PC-3 (cell line): ENCODE measurements at regions not wholly inside any gene's neighbourhood (a gene's known extent, or its start where the extent isn't known, plus 50 kb on each side); places are given as distances from the start of the nearest gene placed in this dataset.

Experiments
- ATAC-seq: fragments of 200-7000 bp; cut with Tn5 transposase; 2 replicates; pipeline ENCODE4 v1.9.1; 2020; ENCODE audit warnings: mild to moderate bottlenecking, moderate library complexity
- BruUV-seq: library from RNA; stranded (reverse); fragments of 400-500 nt; replicated peaks from 2 replicates; lab custom pipeline; 2021; lab: Mats Ljungman, UMichigan
- CTCF ChIA-PET: fragments of 300-600 bp; sonication (Branson Sonifier 250); formaldehyde crosslinking; loops from one replicate; lab custom pipeline; 2022; ENCODE audit warnings: antibody characterized with exemption; lab: Charles Lee
- POLR2A ChIA-PET: fragments of 300-600 bp; sonication (Branson Sonifier 250); formaldehyde crosslinking; loops from one replicate; lab custom pipeline; 2022; ENCODE audit warnings: antibody characterized with exemption; ENCODE audit not compliant: unreplicated experiment; lab: Charles Lee
- DNase-seq: peaks from one replicate; pipeline ENCODE4 v3.0.0-alpha.2; 2015
- H2AFZ ChIP-seq: fragments of 300-600 bp; sonication (generic); 2 replicates; pipeline ENCODE4 v1.6.0; 2016; ENCODE audit warnings: antibody characterized with exemption, low read length
- H3F3A ChIP-seq: fragments of 300-600 bp; sonication (generic); one replicate; pipeline ENCODE4 v1.6.0; 2017; ENCODE audit warnings: antibody characterized with exemption, low read length, control low read depth, mild to moderate bottlenecking; ENCODE audit not compliant: unreplicated experiment
- H3K27ac ChIP-seq: fragments of 300-600 bp; sonication (generic); 2 replicates; pipeline ENCODE4 v1.5.1; 2016; ENCODE audit warnings: mild to moderate bottlenecking, low read length
- H3K27me3 ChIP-seq: fragments of 300-600 bp; sonication (generic); 2 replicates; pipeline ENCODE4 v1.6.1; 2016; ENCODE audit warnings: low read length, mixed read lengths
- H3K36me3 ChIP-seq: fragments of 300-600 bp; sonication (generic); 2 replicates; pipeline ENCODE4 v1.6.1; 2016; ENCODE audit warnings: low read depth, mixed run types, low read length, mixed read lengths
- H3K4me1 ChIP-seq: fragments of 300-600 bp; sonication (generic); 2 replicates; pipeline ENCODE4 v1.5.1; 2016; ENCODE audit warnings: low read length; ENCODE audit not compliant: insufficient read depth
- H3K4me2 ChIP-seq: fragments of 300-600 bp; sonication (generic); 2 replicates; pipeline ENCODE4 v1.6.0; 2016; ENCODE audit warnings: low read length
- H3K4me3 ChIP-seq: fragments of 300-600 bp; sonication (generic); 2 replicates; pipeline ENCODE4 v1.5.1; 2016; ENCODE audit warnings: mild to moderate bottlenecking, low read length, mixed read lengths
- H3K79me2 ChIP-seq: fragments of 300-600 bp; sonication (generic); 2 replicates; pipeline ENCODE4 v1.6.1; 2017; ENCODE audit warnings: low read length, mixed read lengths
- H3K9ac ChIP-seq: fragments of 300-600 bp; sonication (generic); 2 replicates; pipeline ENCODE4 v1.6.0; 2016; ENCODE audit warnings: mild to moderate bottlenecking, low read length
- H3K9me2 ChIP-seq: fragments of 300-600 bp; sonication (generic); replicated peaks from 2 replicates; pipeline ENCODE4 v1.6.1; 2016; ENCODE audit warnings: mixed run types, low read length, mixed read lengths
- H3K9me3 ChIP-seq: fragments of 300-600 bp; sonication (generic); 2 replicates; pipeline ENCODE4 v1.6.1; 2016; ENCODE audit warnings: low read length, mixed read lengths
- H4K20me1 ChIP-seq: fragments of 300-600 bp; sonication (generic); 2 replicates; pipeline ENCODE4 v1.6.1; 2016; ENCODE audit warnings: low read length, mixed read lengths
- EZH2 ChIP-seq: fragments of 300-600 bp; sonication (generic); IDR thresholded peaks from one replicate; pipeline ENCODE4 v1.6.1; 2017; ENCODE audit warnings: antibody characterized with exemption, mild to moderate bottlenecking, low read length; ENCODE audit not compliant: unreplicated experiment
- EZH2phosphoT487 ChIP-seq: fragments of 300-600 bp; sonication (generic); IDR thresholded peaks from 2 replicates; pipeline ENCODE4 v1.6.1; 2018; ENCODE audit warnings: mild to moderate bottlenecking, antibody characterized with exemption, low read length, borderline replicate concordance
- intact Hi-C: fragments of 100-400 bp; cut with micrococcal nuclease; formaldehyde crosslinking; loops from 2 replicates; pipeline ENCODE4 v1.9.0; 2023
- TF ChIP-seq, protein P1 (sequence below): fragments of 300-600 bp; sonication (generic); conservative IDR thresholded peaks from 2 replicates; pipeline ENCODE4 v1.5.1; 2017; ENCODE audit warnings: antibody characterized with exemption, low read depth, mild to moderate bottlenecking, low read length

DNA sequence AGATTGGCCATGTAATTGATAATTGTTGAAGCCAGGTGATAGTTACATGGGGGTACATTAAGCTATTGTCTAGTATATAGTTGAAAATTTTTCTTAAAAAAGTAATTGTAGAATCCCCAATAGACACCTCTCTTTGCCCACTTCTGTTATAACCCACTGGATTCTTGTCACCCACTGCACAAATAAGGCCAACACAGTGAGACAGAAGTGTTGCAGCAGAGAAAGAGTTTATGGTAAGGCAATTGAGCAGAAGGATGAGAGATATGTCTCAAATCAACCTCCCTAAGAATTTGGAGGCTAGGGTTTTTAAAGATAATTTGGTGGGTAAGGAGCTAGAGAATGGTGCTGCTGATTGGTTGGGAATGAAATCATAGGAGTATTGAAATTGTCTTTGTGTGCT, 270.3 kb upstream of the TAC1 start:
- no peaks in the 10 kb centered on the region for H3K4me1 ChIP-seq
- peaks cover 8% of the 10 kb centered on the region; the same call in 1 of the 2 replicates for H3K27me3 ChIP-seq
- no peaks in the 10 kb centered on the region for H4K20me1 ChIP-seq
- no peaks in the 10 kb centered on the region for H3K79me2 ChIP-seq
- H3F3A ChIP-seq, result no peaks in the 10 kb centered on the region
- POLR2A ChIA-PET, result no interaction called here
- intact Hi-C loops, result no loop called here
- no peaks in the 10 kb centered on the region for H3K9me2 ChIP-seq
- DNase-seq (no peak), ATAC-seq (no peak)
- H3K9ac ChIP-seq, result no peak overlapping the region
- no peak overlapping the region for H3K4me2 ChIP-seq
- no peak for TF ChIP-seq EZH2
- TF ChIP-seq EZH2phosphoT487, result no peak
- TF ChIP-seq, protein P1, sequence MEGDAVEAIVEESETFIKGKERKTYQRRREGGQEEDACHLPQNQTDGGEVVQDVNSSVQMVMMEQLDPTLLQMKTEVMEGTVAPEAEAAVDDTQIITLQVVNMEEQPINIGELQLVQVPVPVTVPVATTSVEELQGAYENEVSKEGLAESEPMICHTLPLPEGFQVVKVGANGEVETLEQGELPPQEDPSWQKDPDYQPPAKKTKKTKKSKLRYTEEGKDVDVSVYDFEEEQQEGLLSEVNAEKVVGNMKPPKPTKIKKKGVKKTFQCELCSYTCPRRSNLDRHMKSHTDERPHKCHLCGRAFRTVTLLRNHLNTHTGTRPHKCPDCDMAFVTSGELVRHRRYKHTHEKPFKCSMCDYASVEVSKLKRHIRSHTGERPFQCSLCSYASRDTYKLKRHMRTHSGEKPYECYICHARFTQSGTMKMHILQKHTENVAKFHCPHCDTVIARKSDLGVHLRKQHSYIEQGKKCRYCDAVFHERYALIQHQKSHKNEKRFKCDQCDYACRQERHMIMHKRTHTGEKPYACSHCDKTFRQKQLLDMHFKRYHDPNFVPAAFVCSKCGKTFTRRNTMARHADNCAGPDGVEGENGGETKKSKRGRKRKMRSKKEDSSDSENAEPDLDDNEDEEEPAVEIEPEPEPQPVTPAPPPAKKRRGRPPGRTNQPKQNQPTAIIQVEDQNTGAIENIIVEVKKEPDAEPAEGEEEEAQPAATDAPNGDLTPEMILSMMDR, result no peak
- peaks cover 5% of the 10 kb centered on the region; the same call in 1 of the 2 replicates for H3K9me3 ChIP-seq
- no peak overlapping the region for H3K4me3 ChIP-seq
- BruUV-seq, result no TSS peak
- no peak overlapping the region for H3K27ac ChIP-seq
- H3K36me3 ChIP-seq, result no peaks in the 10 kb centered on the region
- CTCF ChIA-PET, result no interaction called here
- no peak overlapping the region for H2AFZ ChIP-seq

DNA sequence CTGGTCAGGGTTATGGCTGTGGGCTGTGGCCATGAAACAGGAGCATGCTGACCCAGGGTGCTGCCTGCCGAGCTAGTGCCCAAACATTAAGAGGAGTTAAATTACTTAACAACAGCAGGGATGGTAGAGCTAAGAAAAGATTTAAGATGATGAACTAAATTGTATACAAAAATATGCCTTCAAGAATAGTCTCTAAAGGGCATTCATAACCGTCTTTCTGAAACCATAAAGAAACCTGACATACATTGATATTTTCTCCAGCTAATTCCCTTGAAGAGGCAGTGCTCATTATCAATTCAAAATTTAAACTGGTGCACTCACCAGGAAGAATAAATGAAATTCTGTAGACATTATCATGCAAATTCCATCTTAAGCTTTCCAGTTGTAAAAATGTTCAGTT, 265.8 kb upstream of the TAC1 start:
- Histone ChIP-seq H3K27ac (no peak overlapping the region), H3F3A (no peaks in the 10 kb centered on the region), H4K20me1 (no peaks in the 10 kb centered on the region), H3K79me2 (no peaks in the 10 kb centered on the region), H3K36me3 (no peaks in the 10 kb centered on the region), H3K4me2 (no peak overlapping the region), H3K4me3 (no peak overlapping the region), H3K9ac (no peak overlapping the region), H3K4me1 (no peaks in the 10 kb centered on the region), H3K9me3 (peaks cover 5% of the 10 kb centered on the region; the same call in 1 of the 2 replicates), H3K9me2 (no peaks in the 10 kb centered on the region), H3K27me3 (peaks cover 35% of the 10 kb centered on the region), H2AFZ (no peak overlapping the region)
- TF ChIP-seq EZH2 (no peak), EZH2phosphoT487 (no peak)
- TF ChIP-seq, protein P1, result no peak
- ATAC-seq (no peak), DNase-seq (no peak)
- POLR2A ChIA-PET, result no interaction called here
- CTCF ChIA-PET, result no interaction called here
- BruUV-seq, result no TSS peak
- intact Hi-C loops, result no loop called here

GRCh38 chr7:97466999-97467740, 264.7 kb upstream of the TAC1 start:
- TF ChIP-seq EZH2 (no peak), EZH2phosphoT487 (no peak)
- Histone ChIP-seq H3K27ac (no peak overlapping the region), H3F3A (no peaks in the 10 kb centered on the region), H3K36me3 (no peaks in the 10 kb centered on the region), H3K79me2 (no peaks in the 10 kb centered on the region), H3K9me3 (no peaks in the 10 kb centered on the region), H4K20me1 (no peaks in the 10 kb centered on the region), H3K9me2 (no peaks in the 10 kb centered on the region), H3K9ac (no peak overlapping the region), H3K4me3 (no peak overlapping the region), H3K4me1 (no peaks in the 10 kb centered on the region), H2AFZ (no peak overlapping the region), H3K4me2 (no peak overlapping the region), H3K27me3 (peaks cover 46% of the 10 kb centered on the region)
- no peak for DNase-seq
- no peak for ATAC-seq
- ChIA-PET POLR2A (no interaction called here), CTCF (no interaction called here)
- BruUV-seq, result no TSS peak
- intact Hi-C loops, result no loop called here
